Endothelial cell (in vitro differentiated cells): ENCODE measurements at regions not wholly inside any gene's neighbourhood (a gene's known extent, or its start where the extent isn't known, plus 50 kb on each side); places are given as distances from the start of the nearest gene placed in this dataset.

Experiments used
- DNase-seq: peaks from one replicate; pipeline ENCODE4 v3.0.0; 2021; ENCODE audit warnings: low spot score
- H3K27ac Mint-ChIP-seq: one replicate; pipeline ENCODE4 v1.8.0; 2021; ENCODE audit warnings: mixed read lengths, inconsistent platforms; ENCODE audit not compliant: unreplicated experiment
- H3K27me3 Mint-ChIP-seq: one replicate; pipeline ENCODE4 v1.8.0; 2021; ENCODE audit warnings: mild to moderate bottlenecking, moderate library complexity, mixed read lengths, inconsistent platforms; ENCODE audit not compliant: unreplicated experiment
- H3K36me3 Mint-ChIP-seq: one replicate; pipeline ENCODE4 v1.8.0; 2021; ENCODE audit warnings: mild to moderate bottlenecking, low read depth, mixed read lengths, inconsistent platforms; ENCODE audit not compliant: unreplicated experiment
- H3K4me1 Mint-ChIP-seq: one replicate; pipeline ENCODE4 v1.8.0; 2021; ENCODE audit warnings: mild to moderate bottlenecking, mixed read lengths, inconsistent platforms; ENCODE audit not compliant: unreplicated experiment
- H3K4me3 Mint-ChIP-seq: one replicate; pipeline ENCODE4 v1.8.0; 2021; ENCODE audit warnings: mild to moderate bottlenecking, mixed read lengths, inconsistent platforms; ENCODE audit not compliant: unreplicated experiment
- H3K9me3 Mint-ChIP-seq: one replicate; pipeline ENCODE4 v1.8.0; 2021; ENCODE audit warnings: mixed read lengths, inconsistent platforms; ENCODE audit not compliant: unreplicated experiment
- CTCF ChIP-seq: fragments of 200-600 bp; sonication (generic); IDR thresholded peaks from one replicate; pipeline ENCODE4 v1.5.0; 2021; ENCODE audit warnings: antibody characterized with exemption; ENCODE audit not compliant: unreplicated experiment

GRCh38 chr5:57896576-57896975 is 414.0 kb upstream of the ACTBL2 start:
- Mint-ChIP-seq H3K9me3 (no peaks in the 10 kb centered on the region), H3K27ac (no peak overlapping the region)

GRCh38 chr5:57895766-57896165 is 413.2 kb upstream of the ACTBL2 start:
- Mint-ChIP-seq H3K27me3 (no peaks in the 10 kb centered on the region), H3K4me1 (peaks cover 25% of the 10 kb centered on the region), H3K4me3 (no peak overlapping the region), H3K36me3 (no peaks in the 10 kb centered on the region), H3K27ac (no peak overlapping the region), H3K9me3 (no peaks in the 10 kb centered on the region)
- DNase-seq, result no peak
- TF ChIP-seq CTCF, result no peak

More at GRCh38 chr5:57896576-57896975, 414.0 kb upstream of the ACTBL2 start:
- no peak for TF ChIP-seq CTCF
- DNase-seq, result no peak
- no peaks in the 10 kb centered on the region for H3K27me3 Mint-ChIP-seq
- no peak overlapping the region for H3K4me3 Mint-ChIP-seq
- H3K36me3 Mint-ChIP-seq, result no peaks in the 10 kb centered on the region
- peaks cover 19% of the 10 kb centered on the region for H3K4me1 Mint-ChIP-seq

GRCh38 chr5:57893926-57894325 is 411.3 kb upstream of the ACTBL2 start:
- H3K27me3 Mint-ChIP-seq, result no peaks in the 10 kb centered on the region
- peaks cover 39% of the 10 kb centered on the region for H3K4me1 Mint-ChIP-seq
- no peak for DNase-seq
- H3K9me3 Mint-ChIP-seq, result no peaks in the 10 kb centered on the region
- no peaks in the 10 kb centered on the region for H3K36me3 Mint-ChIP-seq
- no peak overlapping the region for H3K27ac Mint-ChIP-seq
- TF ChIP-seq CTCF, result no peak
- H3K4me3 Mint-ChIP-seq, result no peak overlapping the region

GRCh38 chr5:57891443-57891842 is 408.8 kb upstream of the ACTBL2 start:
- H3K4me3 Mint-ChIP-seq, result no peak overlapping the region
- no peaks in the 10 kb centered on the region for H3K36me3 Mint-ChIP-seq
- H3K27ac Mint-ChIP-seq, result peak overlapping the region; percentile 99
- no peak for TF ChIP-seq CTCF
- DNase-seq, result peak; percentile 19
- peaks cover 53% of the 10 kb centered on the region for H3K4me1 Mint-ChIP-seq
- no peaks in the 10 kb centered on the region for H3K9me3 Mint-ChIP-seq
- H3K27me3 Mint-ChIP-seq, result no peaks in the 10 kb centered on the region

GRCh38 chr5:57889558-57889957 is 406.9 kb upstream of the ACTBL2 start:
- Mint-ChIP-seq H3K36me3 (no peaks in the 10 kb centered on the region), H3K9me3 (no peaks in the 10 kb centered on the region), H3K4me1 (peaks cover 57% of the 10 kb centered on the region), H3K27ac (peak overlapping the region; percentile 61), H3K27me3 (peaks cover 2% of the 10 kb centered on the region), H3K4me3 (no peak overlapping the region)
- DNase-seq, result peak; percentile 21
- TF ChIP-seq CTCF, result no peak
